ENCODE measurements at regions not wholly inside any gene's neighbourhood (a gene's known extent, or its start where the extent isn't known, plus 50 kb on each side); places are given as distances from the start of the nearest gene placed in this dataset.

DNA sequence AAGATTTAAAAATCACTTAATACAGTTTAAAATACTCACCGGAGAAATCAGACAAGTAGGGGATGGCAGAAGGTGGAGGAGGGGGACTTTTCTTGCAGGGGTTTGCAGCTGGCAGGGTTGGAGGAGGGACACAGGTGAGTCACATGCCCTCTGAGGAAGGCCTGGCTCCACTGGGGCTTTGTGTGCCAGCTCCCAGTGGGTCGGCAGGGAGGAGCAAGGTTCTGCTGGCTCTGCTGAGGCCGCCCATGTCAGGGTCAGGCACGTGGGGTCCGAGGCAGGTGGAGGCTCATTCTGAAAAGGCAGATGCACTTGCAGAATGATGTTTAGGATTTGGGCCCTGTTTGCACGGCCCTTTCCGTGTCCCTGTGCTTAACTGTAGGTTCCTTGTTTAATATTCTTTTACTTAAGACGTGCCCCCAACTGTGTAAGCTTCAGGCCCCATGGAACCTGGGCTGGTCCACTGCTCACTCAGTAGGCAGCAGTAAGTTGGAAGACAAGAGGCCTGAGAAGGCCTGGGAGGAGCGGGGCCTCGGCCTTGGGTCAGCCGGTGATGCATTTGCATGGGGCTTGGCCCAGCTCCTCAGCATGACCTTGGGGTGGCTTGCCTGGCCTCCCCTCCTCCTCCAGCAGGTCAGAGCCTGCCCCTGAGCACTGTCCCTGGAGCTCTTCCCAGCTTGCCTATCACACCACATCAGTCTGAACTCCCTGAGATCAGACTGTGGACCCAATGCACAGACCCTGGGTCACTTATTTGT lies 141.0 kb downstream of the GLI2 start:
- ChIA-PET POLR2A (no interaction called here), CTCF (ENCODE audit: low intra/inter-chr PET ratio, low total read pairs) (no interaction called here)
- no peak for ATAC-seq
- Histone ChIP-seq H3K27ac (ENCODE audit: extremely low read length, insufficient read depth, low read length) (no peak overlapping the region), H3K4me1 (ENCODE audit: insufficient read depth, low read length) (no peaks in the 10 kb centered on the region), H3K9me3 (ENCODE audit: low read length) (no peaks in the 10 kb centered on the region), H3K36me3 (replicated peaks in 1 of 2; ENCODE audit: control insufficient read depth in 1 of 2, insufficient read depth in 2 of 2, low read length in 2 of 2) (no peaks in the 10 kb centered on the region), H3K79me2 (ENCODE audit: insufficient read depth, low read length) (no peaks in the 10 kb centered on the region), H3K4me3 (replicated peaks in 1 of 3; ENCODE audit: insufficient read depth in 1 of 3, low read depth in 2 of 3, low read length in 3 of 3) (no peak overlapping the region), H3K4me2 (ENCODE audit: low read depth, low read length) (no peak overlapping the region), H4K20me1 (ENCODE audit: insufficient read depth, low read length) (peaks cover 4% of the 10 kb centered on the region; the same call in 1 of the 2 replicates), H2AFZ (ENCODE audit: low read length) (no peak overlapping the region), H3K9ac (ENCODE audit: insufficient read depth, low read depth, low read length) (no peak overlapping the region), H3K27me3 (ENCODE audit: control insufficient read depth in 1 of 2, insufficient read depth in 2 of 2, low read length in 2 of 2) (peaks cover 16 to 87% of the 10 kb centered on the region in 2 experiments)
- in situ Hi-C loops (cut with HindIII; ENCODE audit: extremely low pct_ligation_motif_present, low pct_unique_long_range_greater_than_20kb): no loop called here
- no TSS peak for BruUV-seq (replicated peaks)
- no peak for FAIRE-seq
- intact Hi-C loops (cut with micrococcal nuclease; ENCODE audit: unreplicated experiment): no loop called here
- no peak for DNase-seq (ENCODE audit: low spot score)
- WGBS (ENCODE audit: low lambda C conversion rate): 21% methylated on average over 7 of the region's 11 CpGs
- TF ChIP-seq, protein P1, sequence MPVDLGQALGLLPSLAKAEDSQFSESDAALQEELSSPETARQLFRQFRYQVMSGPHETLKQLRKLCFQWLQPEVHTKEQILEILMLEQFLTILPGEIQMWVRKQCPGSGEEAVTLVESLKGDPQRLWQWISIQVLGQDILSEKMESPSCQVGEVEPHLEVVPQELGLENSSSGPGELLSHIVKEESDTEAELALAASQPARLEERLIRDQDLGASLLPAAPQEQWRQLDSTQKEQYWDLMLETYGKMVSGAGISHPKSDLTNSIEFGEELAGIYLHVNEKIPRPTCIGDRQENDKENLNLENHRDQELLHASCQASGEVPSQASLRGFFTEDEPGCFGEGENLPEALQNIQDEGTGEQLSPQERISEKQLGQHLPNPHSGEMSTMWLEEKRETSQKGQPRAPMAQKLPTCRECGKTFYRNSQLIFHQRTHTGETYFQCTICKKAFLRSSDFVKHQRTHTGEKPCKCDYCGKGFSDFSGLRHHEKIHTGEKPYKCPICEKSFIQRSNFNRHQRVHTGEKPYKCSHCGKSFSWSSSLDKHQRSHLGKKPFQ (CRISPR knock-in tag; IDR thresholded peaks at IDR 0.05; ENCODE audit: insufficient replicate concordance): no peak
- TF ChIP-seq, protein P2, sequence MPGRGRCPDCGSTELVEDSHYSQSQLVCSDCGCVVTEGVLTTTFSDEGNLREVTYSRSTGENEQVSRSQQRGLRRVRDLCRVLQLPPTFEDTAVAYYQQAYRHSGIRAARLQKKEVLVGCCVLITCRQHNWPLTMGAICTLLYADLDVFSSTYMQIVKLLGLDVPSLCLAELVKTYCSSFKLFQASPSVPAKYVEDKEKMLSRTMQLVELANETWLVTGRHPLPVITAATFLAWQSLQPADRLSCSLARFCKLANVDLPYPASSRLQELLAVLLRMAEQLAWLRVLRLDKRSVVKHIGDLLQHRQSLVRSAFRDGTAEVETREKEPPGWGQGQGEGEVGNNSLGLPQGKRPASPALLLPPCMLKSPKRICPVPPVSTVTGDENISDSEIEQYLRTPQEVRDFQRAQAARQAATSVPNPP (CRISPR knock-in tag; IDR thresholded peaks at IDR 0.05): no peak
- no peak for TF ChIP-seq MAZ (IDR thresholded peaks at IDR 0.05; ENCODE audit: borderline replicate concordance, low read depth, low read length)
- TF ChIP-seq MAZ (CRISPR knock-in tag; IDR thresholded peaks at IDR 0.05; ENCODE audit: low read depth): no peak
- TF ChIP-seq ZNF33A (CRISPR knock-in tag; IDR thresholded peaks at IDR 0.05; ENCODE audit: borderline replicate concordance): no peak
- TF ChIP-seq HMG20A (CRISPR knock-in tag; IDR thresholded peaks at IDR 0.05; ENCODE audit: borderline replicate concordance): no peak
- TF ChIP-seq, protein P3, sequence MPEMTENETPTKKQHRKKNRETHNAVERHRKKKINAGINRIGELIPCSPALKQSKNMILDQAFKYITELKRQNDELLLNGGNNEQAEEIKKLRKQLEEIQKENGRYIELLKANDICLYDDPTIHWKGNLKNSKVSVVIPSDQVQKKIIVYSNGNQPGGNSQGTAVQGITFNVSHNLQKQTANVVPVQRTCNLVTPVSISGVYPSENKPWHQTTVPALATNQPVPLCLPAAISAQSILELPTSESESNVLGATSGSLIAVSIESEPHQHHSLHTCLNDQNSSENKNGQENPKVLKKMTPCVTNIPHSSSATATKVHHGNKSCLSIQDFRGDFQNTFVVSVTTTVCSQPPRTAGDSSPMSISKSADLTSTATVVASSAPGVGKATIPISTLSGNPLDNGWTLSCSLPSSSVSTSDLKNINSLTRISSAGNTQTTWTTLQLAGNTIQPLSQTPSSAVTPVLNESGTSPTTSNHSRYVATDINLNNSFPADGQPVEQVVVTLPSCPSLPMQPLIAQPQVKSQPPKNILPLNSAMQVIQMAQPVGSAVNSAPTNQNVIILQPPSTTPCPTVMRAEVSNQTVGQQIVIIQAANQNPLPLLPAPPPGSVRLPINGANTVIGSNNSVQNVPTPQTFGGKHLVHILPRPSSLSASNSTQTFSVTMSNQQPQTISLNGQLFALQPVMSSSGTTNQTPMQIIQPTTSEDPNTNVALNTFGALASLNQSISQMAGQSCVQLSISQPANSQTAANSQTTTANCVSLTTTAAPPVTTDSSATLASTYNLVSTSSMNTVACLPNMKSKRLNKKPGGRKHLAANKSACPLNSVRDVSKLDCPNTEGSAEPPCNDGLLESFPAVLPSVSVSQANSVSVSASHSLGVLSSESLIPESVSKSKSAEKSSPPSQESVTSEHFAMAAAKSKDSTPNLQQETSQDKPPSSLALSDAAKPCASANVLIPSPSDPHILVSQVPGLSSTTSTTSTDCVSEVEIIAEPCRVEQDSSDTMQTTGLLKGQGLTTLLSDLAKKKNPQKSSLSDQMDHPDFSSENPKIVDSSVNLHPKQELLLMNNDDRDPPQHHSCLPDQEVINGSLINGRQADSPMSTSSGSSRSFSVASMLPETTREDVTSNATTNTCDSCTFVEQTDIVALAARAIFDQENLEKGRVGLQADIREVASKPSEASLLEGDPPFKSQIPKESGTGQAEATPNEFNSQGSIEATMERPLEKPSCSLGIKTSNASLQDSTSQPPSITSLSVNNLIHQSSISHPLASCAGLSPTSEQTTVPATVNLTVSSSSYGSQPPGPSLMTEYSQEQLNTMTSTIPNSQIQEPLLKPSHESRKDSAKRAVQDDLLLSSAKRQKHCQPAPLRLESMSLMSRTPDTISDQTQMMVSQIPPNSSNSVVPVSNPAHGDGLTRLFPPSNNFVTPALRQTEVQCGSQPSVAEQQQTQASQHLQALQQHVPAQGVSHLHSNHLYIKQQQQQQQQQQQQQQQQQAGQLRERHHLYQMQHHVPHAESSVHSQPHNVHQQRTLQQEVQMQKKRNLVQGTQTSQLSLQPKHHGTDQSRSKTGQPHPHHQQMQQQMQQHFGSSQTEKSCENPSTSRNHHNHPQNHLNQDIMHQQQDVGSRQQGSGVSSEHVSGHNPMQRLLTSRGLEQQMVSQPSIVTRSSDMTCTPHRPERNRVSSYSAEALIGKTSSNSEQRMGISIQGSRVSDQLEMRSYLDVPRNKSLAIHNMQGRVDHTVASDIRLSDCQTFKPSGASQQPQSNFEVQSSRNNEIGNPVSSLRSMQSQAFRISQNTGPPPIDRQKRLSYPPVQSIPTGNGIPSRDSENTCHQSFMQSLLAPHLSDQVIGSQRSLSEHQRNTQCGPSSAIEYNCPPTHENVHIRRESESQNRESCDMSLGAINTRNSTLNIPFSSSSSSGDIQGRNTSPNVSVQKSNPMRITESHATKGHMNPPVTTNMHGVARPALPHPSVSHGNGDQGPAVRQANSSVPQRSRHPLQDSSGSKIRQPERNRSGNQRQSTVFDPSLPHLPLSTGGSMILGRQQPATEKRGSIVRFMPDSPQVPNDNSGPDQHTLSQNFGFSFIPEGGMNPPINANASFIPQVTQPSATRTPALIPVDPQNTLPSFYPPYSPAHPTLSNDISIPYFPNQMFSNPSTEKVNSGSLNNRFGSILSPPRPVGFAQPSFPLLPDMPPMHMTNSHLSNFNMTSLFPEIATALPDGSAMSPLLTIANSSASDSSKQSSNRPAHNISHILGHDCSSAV (CRISPR knock-in tag; IDR thresholded peaks at IDR 0.05; ENCODE audit: borderline replicate concordance): no peak
- TF ChIP-seq NPAS2 (CRISPR knock-in tag; IDR thresholded peaks at IDR 0.05; ENCODE audit: borderline replicate concordance): no peak
- TF ChIP-seq, protein P4, sequence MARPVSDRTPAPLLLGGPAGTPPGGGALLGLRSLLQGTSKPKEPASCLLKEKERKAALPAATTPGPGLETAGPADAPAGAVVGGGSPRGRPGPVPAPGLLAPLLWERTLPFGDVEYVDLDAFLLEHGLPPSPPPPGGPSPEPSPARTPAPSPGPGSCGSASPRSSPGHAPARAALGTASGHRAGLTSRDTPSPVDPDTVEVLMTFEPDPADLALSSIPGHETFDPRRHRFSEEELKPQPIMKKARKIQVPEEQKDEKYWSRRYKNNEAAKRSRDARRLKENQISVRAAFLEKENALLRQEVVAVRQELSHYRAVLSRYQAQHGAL (CRISPR knock-in tag; IDR thresholded peaks at IDR 0.05; ENCODE audit: not compliant biosample characterization): no peak
- TF ChIP-seq, protein P5, sequence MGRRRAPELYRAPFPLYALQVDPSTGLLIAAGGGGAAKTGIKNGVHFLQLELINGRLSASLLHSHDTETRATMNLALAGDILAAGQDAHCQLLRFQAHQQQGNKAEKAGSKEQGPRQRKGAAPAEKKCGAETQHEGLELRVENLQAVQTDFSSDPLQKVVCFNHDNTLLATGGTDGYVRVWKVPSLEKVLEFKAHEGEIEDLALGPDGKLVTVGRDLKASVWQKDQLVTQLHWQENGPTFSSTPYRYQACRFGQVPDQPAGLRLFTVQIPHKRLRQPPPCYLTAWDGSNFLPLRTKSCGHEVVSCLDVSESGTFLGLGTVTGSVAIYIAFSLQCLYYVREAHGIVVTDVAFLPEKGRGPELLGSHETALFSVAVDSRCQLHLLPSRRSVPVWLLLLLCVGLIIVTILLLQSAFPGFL (CRISPR knock-in tag; IDR thresholded peaks at IDR 0.05): no peak

All from HepG2 (cell line).